ENCODE measurements at regions not wholly inside any gene's neighbourhood (a gene's known extent, or its start where the extent isn't known, plus 50 kb on each side); places are given as distances from the start of the nearest gene placed in this dataset.

DNA sequence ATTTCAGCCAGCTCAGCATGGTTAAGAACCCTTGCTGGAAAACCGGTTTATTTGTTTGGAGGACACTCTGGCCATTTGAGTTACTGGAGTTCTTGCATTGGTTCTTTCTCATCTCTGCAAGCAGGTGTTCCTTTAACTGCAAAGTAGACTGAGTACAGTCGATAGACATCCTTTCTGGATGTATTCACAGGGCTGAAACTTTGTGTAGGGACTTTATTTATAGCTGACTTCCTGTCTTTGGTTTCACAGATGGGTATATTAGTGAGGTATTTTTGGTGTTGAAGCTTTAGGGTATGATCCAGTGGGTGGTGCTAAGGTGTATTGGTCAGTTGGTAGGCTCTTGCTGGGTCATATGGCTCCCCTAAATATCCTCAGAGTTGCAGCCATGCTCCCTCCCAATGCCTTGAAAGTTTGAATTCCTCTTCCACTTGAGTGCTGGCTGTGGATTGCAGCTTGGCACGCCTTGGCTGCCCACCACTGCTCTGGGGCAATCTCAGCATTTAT, 666.0 kb upstream of the COX7C start:
- WGBS, 2 donors, result 81 to 84% methylated on average over 3 of the region's 3 CpGs
- H3K9me3 ChIP-seq, result no peaks in the 10 kb centered on the region

DNA sequence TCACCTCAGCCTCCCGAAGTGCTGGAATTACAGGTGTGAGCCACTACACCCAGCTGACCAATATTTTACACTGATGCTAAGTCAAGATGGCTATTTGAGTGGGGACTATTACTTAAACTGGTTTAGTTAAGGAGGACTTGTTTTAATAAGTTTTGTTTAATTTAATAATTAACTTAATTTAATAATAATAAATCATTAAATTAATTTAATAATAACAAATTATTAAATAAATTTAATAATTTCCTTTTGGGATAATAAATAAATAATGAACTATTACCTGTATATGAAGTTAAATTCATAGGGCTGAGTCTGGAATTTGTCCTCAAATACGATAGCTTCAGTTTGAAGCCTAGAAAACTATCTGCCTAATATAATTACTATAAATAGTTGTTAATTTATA, 665.1 kb upstream of the COX7C start:
- WGBS, 2 donors, result 82 to 94% methylated on average over 2 of the region's 2 CpGs
- no peaks in the 10 kb centered on the region for H3K4me1 ChIP-seq
- DNase-seq (no peak), ATAC-seq (ENCODE audit: low FRiP score in 2 of 2) (no peak)
- H3K9me3 ChIP-seq, result no peaks in the 10 kb centered on the region
- H3K36me3 ChIP-seq, result no peaks in the 10 kb centered on the region
- no peaks in the 10 kb centered on the region for H3K27me3 ChIP-seq
- H3K27ac ChIP-seq, result no peak overlapping the region
- H3K4me3 ChIP-seq, result no peak overlapping the region
- TF ChIP-seq POLR2A (IDR thresholded peaks at IDR 0.05), result no peak

More for the DNA sequence above, 666.0 kb upstream of the COX7C start:
- Histone ChIP-seq H3K27me3 (no peaks in the 10 kb centered on the region), H3K36me3 (no peaks in the 10 kb centered on the region), H3K27ac (no peak overlapping the region), H3K4me3 (no peak overlapping the region), H3K4me1 (no peaks in the 10 kb centered on the region)
- TF ChIP-seq POLR2A (IDR thresholded peaks at IDR 0.05), result no peak
- TF ChIP-seq POLR2AphosphoS5 (IDR thresholded peaks at IDR 0.05), result no peak
- no peak for TF ChIP-seq CTCF (IDR thresholded peaks at IDR 0.05)
- TF ChIP-seq EP300 (IDR thresholded peaks at IDR 0.05), result no peak
- ATAC-seq (ENCODE audit: low FRiP score in 2 of 2) (no peak), DNase-seq (no peak)

GRCh38 chr5:85967681-85968080, 650.1 kb upstream of the COX7C start:
- no peak overlapping the region for H3K27ac ChIP-seq
- ATAC-seq (ENCODE audit: low FRiP score in 2 of 2) (no peak), DNase-seq (no peak)
- H3K9me3 ChIP-seq, result no peaks in the 10 kb centered on the region
- 79 to 86% methylated on average over 4 of the region's 4 CpGs for WGBS, 2 donors
- no peak for TF ChIP-seq EP300 (IDR thresholded peaks at IDR 0.05)
- TF ChIP-seq CTCF (IDR thresholded peaks at IDR 0.05), result no peak
- TF ChIP-seq POLR2A (IDR thresholded peaks at IDR 0.05), result no peak
- no peak for TF ChIP-seq POLR2AphosphoS5 (IDR thresholded peaks at IDR 0.05)
- H3K27me3 ChIP-seq, result no peaks in the 10 kb centered on the region
- no peaks in the 10 kb centered on the region for H3K4me1 ChIP-seq
- no peak overlapping the region for H3K4me3 ChIP-seq
- H3K36me3 ChIP-seq, result no peaks in the 10 kb centered on the region

DNA sequence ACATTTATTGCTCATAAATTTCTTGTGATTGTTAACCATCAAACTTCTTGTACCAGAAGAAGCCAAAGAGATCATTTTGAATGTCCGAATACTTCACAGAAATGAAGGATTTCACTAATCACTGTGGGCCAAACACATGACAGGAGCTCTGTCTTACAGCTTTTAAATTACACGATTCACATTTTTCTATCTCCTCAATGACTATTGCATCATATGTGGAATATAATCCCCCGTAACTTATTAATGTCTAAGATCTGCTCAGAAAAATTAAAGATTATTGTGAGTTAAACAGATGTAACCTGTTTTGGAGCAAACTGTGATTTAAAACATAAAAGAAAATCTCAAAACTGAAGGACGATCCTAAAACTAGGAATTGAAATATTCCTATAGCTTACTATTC, 645.2 kb upstream of the COX7C start:
- Histone ChIP-seq H3K27ac (no peak overlapping the region), H3K4me3 (no peak overlapping the region), H3K27me3 (no peaks in the 10 kb centered on the region), H3K9me3 (no peaks in the 10 kb centered on the region), H3K4me1 (no peaks in the 10 kb centered on the region), H3K36me3 (no peaks in the 10 kb centered on the region)
- 87 to 92% methylated on average over 4 of the region's 4 CpGs for WGBS, 2 donors
- DNase-seq (no peak), ATAC-seq (ENCODE audit: low FRiP score in 2 of 2) (no peak)
- TF ChIP-seq POLR2AphosphoS5 (IDR thresholded peaks at IDR 0.05) (no peak), CTCF (IDR thresholded peaks at IDR 0.05) (no peak), POLR2A (IDR thresholded peaks at IDR 0.05) (no peak), EP300 (IDR thresholded peaks at IDR 0.05) (no peak)

DNA sequence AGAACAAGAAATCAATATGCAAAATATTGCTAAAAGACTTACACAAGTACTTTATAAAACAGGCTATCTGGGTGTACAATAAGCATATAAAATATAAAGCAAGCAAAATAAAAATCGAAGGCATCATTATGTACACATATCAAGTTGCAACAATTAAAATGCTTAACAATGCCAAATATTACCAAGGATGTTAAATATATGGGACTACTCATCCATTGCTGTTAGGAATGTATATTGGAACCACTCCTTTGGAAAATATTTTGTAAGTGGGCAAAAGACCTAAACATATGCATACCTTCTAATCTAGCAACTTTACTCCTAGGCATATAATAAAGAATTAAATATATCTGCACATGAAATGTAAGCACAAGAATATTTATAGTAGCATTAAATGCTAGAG, 632.6 kb upstream of the COX7C start:
- WGBS, 2 donors, result 73 to 83% methylated on average over 1 of the region's 1 CpG
- no peaks in the 10 kb centered on the region for H3K9me3 ChIP-seq
- H3K27ac ChIP-seq, result no peak overlapping the region
- ATAC-seq (ENCODE audit: low FRiP score in 2 of 2) (no peak), DNase-seq (no peak)
- no peaks in the 10 kb centered on the region for H3K36me3 ChIP-seq
- TF ChIP-seq CTCF (IDR thresholded peaks at IDR 0.05), result no peak
- no peaks in the 10 kb centered on the region for H3K27me3 ChIP-seq
- no peaks in the 10 kb centered on the region for H3K4me1 ChIP-seq
- H3K4me3 ChIP-seq, result no peak overlapping the region

Measured in upper lobe of left lung (tissue), 6 donors.